GM12891 (cell line): ENCODE measurements at regions not wholly inside any gene's neighbourhood (a gene's known extent, or its start where the extent isn't known, plus 50 kb on each side); places are given as distances from the start of the nearest gene placed in this dataset.
"Not testable (repeated sequence)": the region's sequence is repeated elsewhere in the genome, so short reads cannot be mapped to it uniquely, and the experiment has no call there.

Source experiments
- DNase-seq: peaks from one replicate; pipeline ENCODE4 v3.0.0; 2011; ENCODE audit warnings: low spot score; ENCODE audit not compliant: insufficient read length
- FAIRE-seq: peaks from 2 replicates; lab custom pipeline; 2011; peaks lifted over from hg19 to GRCh38; lab: Jason Lieb, UNC
- PAX5 ChIP-seq: IDR thresholded peaks from 2 replicates; pipeline ENCODE4 v1.6.1; 2011; ENCODE audit warnings: low read length, moderate library complexity, mild to moderate bottlenecking; ENCODE audit not compliant: insufficient read depth, severe bottlenecking
- POLR2A ChIP-seq: IDR thresholded peaks from 2 replicates; pipeline ENCODE4 v1.6.1; 2011; ENCODE audit warnings: low read depth, low read length, control low read depth
- POLR2AphosphoS5 ChIP-seq: IDR thresholded peaks from 2 replicates; pipeline ENCODE4 v1.6.1; 2011; ENCODE audit warnings: low read depth, low read length, control low read depth
- POU2F2 ChIP-seq: IDR thresholded peaks from 2 replicates; pipeline ENCODE4 v1.6.1; 2011; ENCODE audit warnings: low read depth, mild to moderate bottlenecking, control low read depth, low read length, moderate library complexity
- SPI1 ChIP-seq: IDR thresholded peaks from 2 replicates; pipeline ENCODE4 v1.6.1; 2011; ENCODE audit warnings: low read depth, low read length, control low read depth
- TAF1 ChIP-seq: IDR thresholded peaks from 2 replicates; pipeline ENCODE4 v1.6.1; 2011; ENCODE audit warnings: low read depth, low read length, control low read depth

- no peak for FAIRE-seq
- no peak for DNase-seq
- no peak for TF ChIP-seq TAF1
- no peak for TF ChIP-seq SPI1
- no peak for TF ChIP-seq POU2F2
- TF ChIP-seq PAX5 = no peak
- no peak for TF ChIP-seq POLR2A
Observed at GRCh38 chr3:75303741-75304140, 360.4 kb upstream of the FRG2C start.

GRCh38 chr3:75305901-75306300, 358.2 kb upstream of the FRG2C start:
- no peak for FAIRE-seq
- DNase-seq = no peak
- no peak for TF ChIP-seq POU2F2

DNA sequence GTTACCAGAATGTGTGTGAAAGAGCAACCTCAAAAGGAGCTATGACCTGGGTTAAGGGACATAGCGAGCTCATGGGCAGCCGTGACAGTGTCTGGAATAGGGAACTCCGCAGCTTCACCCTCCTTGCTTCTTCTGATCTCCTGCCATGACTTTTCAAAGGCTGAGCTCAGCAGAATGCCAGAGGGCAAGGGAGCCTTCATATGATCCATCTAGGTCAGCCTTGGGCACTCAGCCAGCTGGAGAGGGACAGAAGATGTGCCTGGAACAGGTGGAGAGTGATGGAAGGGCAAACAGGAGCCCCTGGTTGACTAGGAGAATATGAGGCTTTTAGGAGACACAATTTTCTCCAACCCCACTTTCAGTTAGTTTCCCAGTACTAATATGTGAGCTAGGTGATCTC, 352.8 kb upstream of the FRG2C start:
- not testable (repeated sequence) for FAIRE-seq, DNase-seq

DNA sequence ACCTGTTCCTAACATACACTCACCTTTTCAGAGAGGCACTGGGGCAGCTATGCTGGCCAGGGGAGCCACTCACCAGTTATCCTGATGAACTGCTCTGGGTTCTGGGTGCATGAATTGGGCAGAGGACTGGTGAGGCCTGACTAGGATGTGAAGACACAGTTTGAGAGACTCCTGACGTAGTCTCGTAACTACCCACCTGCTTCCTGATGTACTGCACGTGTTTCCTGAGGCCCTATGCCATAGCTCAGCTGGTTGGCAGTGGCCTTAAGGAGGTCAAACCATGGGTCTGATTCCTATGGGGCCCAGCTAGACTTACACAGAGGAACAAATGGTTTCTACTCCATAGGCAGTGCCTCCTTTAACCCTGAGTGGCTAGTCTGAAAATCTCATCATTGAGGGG, 351.7 kb upstream of the FRG2C start:
- DNase-seq, FAIRE-seq: not testable (repeated sequence)

DNA sequence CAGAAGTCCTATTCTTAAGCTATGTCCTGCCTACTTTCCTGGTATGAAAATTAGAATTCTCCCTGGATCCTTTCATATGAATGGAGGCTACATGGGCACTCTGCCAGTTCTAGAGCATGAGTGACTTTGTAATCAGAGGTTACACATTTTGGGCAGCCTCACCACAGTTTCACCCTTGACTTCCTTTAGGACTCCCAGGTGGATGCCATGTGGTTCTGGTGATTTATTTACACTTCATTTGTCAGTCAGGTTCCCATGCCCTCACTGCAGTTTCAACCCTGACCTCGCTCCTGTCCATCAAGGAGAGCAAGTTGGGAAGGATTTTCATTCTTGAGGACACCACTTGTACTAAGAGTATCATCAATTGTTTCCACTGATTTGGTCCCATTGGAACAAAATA, 344.4 kb upstream of the FRG2C start:
- not testable (repeated sequence) for DNase-seq, FAIRE-seq

DNA sequence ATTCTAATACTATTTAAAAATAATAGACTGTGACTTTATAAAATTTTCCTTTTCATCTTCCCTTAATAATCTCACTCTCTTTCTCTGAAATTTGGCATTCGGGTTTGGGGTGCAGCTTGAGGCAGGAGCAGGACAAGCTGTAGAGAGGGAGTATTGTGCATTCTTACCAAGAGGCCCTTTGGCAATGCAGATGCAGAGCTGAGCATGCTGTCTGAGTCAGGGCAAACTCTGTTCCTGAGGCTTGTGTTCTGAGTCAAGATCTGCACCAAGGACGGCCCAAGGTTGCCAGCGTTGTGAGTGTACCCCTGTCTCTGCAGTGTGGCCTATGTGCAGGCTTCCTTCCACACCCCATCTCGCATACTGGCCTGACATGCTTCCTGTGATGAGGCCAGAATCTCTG, 343.8 kb upstream of the FRG2C start:
- FAIRE-seq (no peak), DNase-seq (no peak)
- TF ChIP-seq SPI1 = no peak
- TF ChIP-seq POLR2A = no peak
- no peak for TF ChIP-seq POLR2AphosphoS5
- no peak for TF ChIP-seq PAX5
- TF ChIP-seq TAF1 = no peak

DNA sequence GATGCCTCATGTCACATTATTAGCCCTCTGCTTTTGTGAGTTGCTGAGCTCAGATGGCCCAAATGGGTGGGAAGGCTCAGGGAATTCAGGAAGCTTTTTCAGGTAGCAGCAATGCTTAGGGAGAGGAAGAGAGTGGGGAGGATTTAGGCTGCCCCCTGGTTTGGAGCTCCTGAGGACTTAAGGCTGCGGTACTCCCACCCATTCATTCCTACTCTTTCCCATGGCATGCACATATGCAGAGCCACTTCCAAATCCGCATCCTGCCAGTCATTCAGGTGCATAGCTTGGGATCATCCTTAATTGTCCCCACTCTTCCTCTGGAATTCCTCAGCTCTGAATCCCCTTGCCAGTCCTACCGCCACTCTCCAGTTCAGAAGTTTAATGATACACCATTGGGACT, 343.1 kb upstream of the FRG2C start:
- FAIRE-seq = no peak
- TF ChIP-seq POLR2A (no peak), POU2F2 (no peak), POLR2AphosphoS5 (no peak), PAX5 (no peak), SPI1 (no peak), TAF1 (no peak)
- DNase-seq = no peak

DNA sequence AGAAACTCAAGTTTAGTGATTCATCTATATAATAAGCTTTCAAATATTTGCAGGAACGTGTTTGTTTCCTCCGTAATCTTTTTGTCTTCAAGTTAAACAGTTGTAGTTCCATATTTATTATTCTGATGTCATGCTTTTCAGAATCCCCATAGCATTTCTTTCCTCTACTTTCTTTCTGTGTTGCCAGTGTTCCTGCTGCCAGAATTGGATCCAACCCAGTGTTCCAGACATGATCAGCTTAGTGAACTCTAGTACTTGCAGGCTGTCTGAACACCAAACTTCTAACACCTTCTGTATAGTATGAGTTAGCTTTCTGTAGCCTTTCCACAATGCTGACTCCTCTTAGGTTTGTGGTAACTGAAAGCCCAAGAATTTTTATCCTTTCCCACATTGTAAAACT, 340.2 kb upstream of the FRG2C start:
- DNase-seq, FAIRE-seq: not testable (repeated sequence)

GRCh38 chr3:75325716-75326115, 338.4 kb upstream of the FRG2C start:
- no peak for DNase-seq
- FAIRE-seq = no peak
- no peak for TF ChIP-seq POLR2AphosphoS5
- TF ChIP-seq POLR2A = no peak
- TF ChIP-seq POU2F2 = no peak
- TF ChIP-seq PAX5 = no peak
- TF ChIP-seq TAF1 = no peak
- no peak for TF ChIP-seq SPI1

DNA sequence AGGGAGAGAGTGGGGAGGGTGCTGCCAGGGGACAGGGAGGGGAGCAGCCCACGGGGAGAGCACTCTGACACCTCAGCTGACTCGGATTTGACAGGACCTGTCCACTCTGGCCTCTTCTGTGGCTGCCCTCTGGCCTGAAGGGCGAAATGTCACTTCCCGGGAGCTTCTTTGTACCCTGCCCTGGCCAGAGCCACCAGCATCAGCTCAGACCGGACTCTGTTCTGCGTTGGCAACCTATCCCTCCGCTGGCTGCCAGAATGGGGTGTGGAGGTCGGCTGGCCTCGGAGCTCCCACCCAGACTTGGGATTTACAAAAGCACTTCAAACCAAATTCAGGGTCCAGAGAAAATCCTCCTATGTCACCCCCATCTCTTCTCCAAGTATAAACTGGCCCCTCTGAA, 336.7 kb upstream of the FRG2C start:
- TF ChIP-seq PAX5 (no peak), POU2F2 (no peak), TAF1 (no peak), POLR2AphosphoS5 (no peak), SPI1 (no peak), POLR2A (no peak)
- no peak for FAIRE-seq
- DNase-seq = no peak

DNA sequence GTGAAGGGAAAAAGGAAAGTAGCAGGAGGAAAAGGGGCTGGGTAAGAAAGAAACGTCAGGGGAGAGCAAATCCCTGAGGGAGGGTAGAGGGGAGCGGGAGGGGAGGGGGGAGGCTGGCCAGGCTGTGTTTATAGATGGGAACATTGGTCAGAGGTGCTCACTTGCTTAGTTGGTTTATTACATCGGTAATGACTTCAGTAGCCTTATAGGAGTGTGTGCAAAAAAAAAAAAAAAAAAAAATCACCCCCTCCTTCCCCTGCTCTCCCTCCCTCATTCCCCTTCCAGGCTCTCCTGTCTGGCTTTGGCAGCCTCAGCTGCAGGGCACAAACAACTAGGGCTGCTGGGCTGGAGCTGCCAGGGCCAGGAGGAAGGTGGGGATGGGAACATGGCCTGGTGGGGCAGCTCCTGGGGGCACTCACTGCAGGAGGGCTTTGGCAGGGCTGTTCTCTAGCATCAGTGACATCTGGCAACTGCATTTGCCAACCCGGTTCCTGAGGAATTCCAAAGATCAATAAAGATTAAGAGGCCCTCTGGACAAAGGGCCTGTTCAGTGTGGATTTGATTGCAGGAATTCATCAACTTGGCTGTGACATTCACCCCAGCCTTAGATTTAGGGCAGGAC, 334.5 kb upstream of the FRG2C start:
- FAIRE-seq (no peak), DNase-seq (no peak)
- TF ChIP-seq POLR2AphosphoS5 (no peak), POLR2A (no peak), POU2F2 (no peak), TAF1 (no peak), PAX5 (no peak), SPI1 (no peak)

- not testable (repeated sequence) for DNase-seq, FAIRE-seq
Observed at GRCh38 chr3:75330446-75330845, 333.7 kb upstream of the FRG2C start.

- not testable (repeated sequence) for DNase-seq, FAIRE-seq
Observed at GRCh38 chr3:75332090-75332489, 332.0 kb upstream of the FRG2C start.
